SK-N-SH (cell line): ENCODE measurements at regions not wholly inside any gene's neighbourhood (a gene's known extent, or its start where the extent isn't known, plus 50 kb on each side); places are given as distances from the start of the nearest gene placed in this dataset.

Experiments
- CTCF ChIA-PET: fragments of 300-600, 350-600 bp; formaldehyde crosslinking; extraction: SDS; loops from one replicate; lab custom pipeline; 2021; lab: Yijun Ruan, JAX
- POLR2A ChIA-PET: fragments of 350-600 bp; sonication (Branson Sonifier 250); formaldehyde crosslinking; extraction: SDS; loops from one replicate; lab custom pipeline; 2020; ENCODE audit warnings: antibody characterized with exemption, inconsistent platforms; lab: Yijun Ruan, JAX
- DNase-seq: peaks from one replicate; pipeline ENCODE4 v3.0.0; 2012
- H2AFZ ChIP-seq: fragments of 200-600 bp; sonication (generic); 2 replicates; pipeline ENCODE4 v1.8.1; 2016; ENCODE audit warnings: antibody characterized with exemption, mild to moderate bottlenecking, low read depth
- H3F3A ChIP-seq: fragments of 200-600 bp; sonication (generic); replicated peaks from 2 replicates; pipeline ENCODE3; 2016; ENCODE audit warnings: antibody characterized with exemption, mild to moderate bottlenecking; ENCODE audit not compliant: insufficient read depth
- H3K27ac ChIP-seq, 2 experiments: fragments of 200-500 bp in 1 of 2; fragments of 200-600 bp in 1 of 2; sonication (Bioruptor generic) in 1 of 2; sonication (generic), shearing (Covaris generic) in 1 of 2; 2 replicates each; pipeline versions ENCODE4 v1.5.1 to v1.6.1; 2014 to 2016; ENCODE audit warnings: low read depth in 2 of 2, inconsistent platforms in 1 of 2, low read length in 1 of 2, mild to moderate bottlenecking in 1 of 2, mixed read lengths in 1 of 2
- H3K27me3 ChIP-seq: fragments of 200-600 bp; sonication (generic), shearing (Covaris generic); 2 replicates; pipeline ENCODE4 v1.6.1; 2016; ENCODE audit warnings: mixed run types; ENCODE audit not compliant: insufficient read depth
- H3K36me3 ChIP-seq, 2 experiments: fragments of 200-500 bp in 1 of 2; fragments of 200-600 bp in 1 of 2; sonication (Bioruptor generic) in 1 of 2; sonication (generic) in 1 of 2; replicated peaks in 1 of 2; 2 replicates each; pipeline versions ENCODE3 to v1.5.1; 2014 to 2016; ENCODE audit warnings: low read length in 1 of 2, mild to moderate bottlenecking in 1 of 2; ENCODE audit not compliant: insufficient read depth in 2 of 2, control insufficient read depth in 1 of 2
- H3K4me1 ChIP-seq, 2 experiments: fragments of 200-500 bp in 1 of 2; fragments of 200-600 bp in 1 of 2; sonication (Bioruptor generic) in 1 of 2; sonication (generic), shearing (Covaris generic) in 1 of 2; 2 replicates each; pipeline versions ENCODE4 v1.5.1 to v1.6.1; 2014 to 2016; ENCODE audit warnings: low read depth in 1 of 2, low read length in 1 of 2, mixed run types in 1 of 2; ENCODE audit not compliant: insufficient read depth in 2 of 2, control insufficient read depth in 1 of 2
- H3K4me2 ChIP-seq: fragments of 200-600 bp; sonication (generic), shearing (Covaris generic); 2 replicates; pipeline ENCODE4 v1.6.1; 2017; ENCODE audit warnings: mixed run types
- H3K4me3 ChIP-seq, 2 experiments: fragments of 200-500 bp in 1 of 2; fragments of 200-600 bp in 1 of 2; sonication (Bioruptor generic) in 1 of 2; sonication (generic), shearing (Covaris generic) in 1 of 2; 2 replicates each; pipeline versions ENCODE4 v1.5.1 to v1.8.1; 2014 to 2016; ENCODE audit warnings: low read depth in 2 of 2, inconsistent platforms in 1 of 2, low read length in 1 of 2, mild to moderate bottlenecking in 1 of 2, mixed read lengths in 1 of 2, moderate library complexity in 1 of 2
- H3K79me2 ChIP-seq: fragments of 200-600 bp; sonication (generic); 2 replicates; pipeline ENCODE4 v1.8.1; 2017; ENCODE audit warnings: mild to moderate bottlenecking; ENCODE audit not compliant: insufficient read depth
- H3K9ac ChIP-seq: fragments of 200-600 bp; sonication (generic); 2 replicates; pipeline ENCODE4 v1.6.1; 2017; ENCODE audit warnings: mixed run types
- H3K9me2 ChIP-seq: fragments of 200-600 bp; sonication (generic); 2 replicates; pipeline ENCODE4 v1.6.1; 2017; ENCODE audit warnings: mixed run types
- H3K9me3 ChIP-seq: fragments of 200-600 bp; sonication (generic); 2 replicates; pipeline ENCODE4 v1.6.1; 2017; ENCODE audit warnings: mixed run types, mild to moderate bottlenecking, moderate library complexity
- H4K20me1 ChIP-seq: fragments of 200-600 bp; sonication (generic); 2 replicates; pipeline ENCODE4 v1.6.1; 2017; ENCODE audit warnings: mild to moderate bottlenecking, mixed run types; ENCODE audit not compliant: insufficient read depth
- CTCF ChIP-seq: fragments of 200-600 bp; sonication (generic); IDR thresholded peaks from 2 replicates; pipeline ENCODE4 v1.6.1; 2017; ENCODE audit warnings: antibody characterized with exemption, mild to moderate bottlenecking, moderate library complexity
- FOSL2 ChIP-seq: IDR thresholded peaks from 2 replicates; pipeline ENCODE4 v1.4.0; 2012; ENCODE audit warnings: low read depth, mild to moderate bottlenecking, moderate library complexity, borderline replicate concordance
- FOXJ3 ChIP-seq: sonication (generic); formaldehyde crosslinking; IDR thresholded peaks from 2 replicates; pipeline ENCODE4 v1.5.1; 2020; ENCODE audit warnings: mild to moderate bottlenecking, missing genetic modification reagents
- FOXM1 ChIP-seq: IDR thresholded peaks from 2 replicates; pipeline ENCODE4 v1.4.0; 2012; ENCODE audit warnings: low read depth, mild to moderate bottlenecking
- GABPA ChIP-seq: IDR thresholded peaks from 2 replicates; pipeline ENCODE4 v1.4.0; 2012; ENCODE audit warnings: low read depth, mild to moderate bottlenecking
- IRF3 ChIP-seq: fragments of 150-350 bp; IDR thresholded peaks from 2 replicates; pipeline ENCODE4 v1.6.1; 2016; ENCODE audit warnings: mild to moderate bottlenecking, low read depth, low read length
- MEF2A ChIP-seq: IDR thresholded peaks from 2 replicates; pipeline ENCODE4 v1.4.0; 2012; ENCODE audit warnings: low read depth, borderline replicate concordance
- NFIC ChIP-seq: IDR thresholded peaks from 2 replicates; pipeline ENCODE4 v1.4.0; 2012; ENCODE audit warnings: borderline replicate concordance
- NRF1 ChIP-seq: IDR thresholded peaks from 2 replicates; pipeline ENCODE4 v1.6.1; 2012; ENCODE audit warnings: low read depth, mild to moderate bottlenecking, low read length
- RCOR1 ChIP-seq: fragments of 150-350 bp; IDR thresholded peaks from 2 replicates; pipeline ENCODE4 v1.6.1; 2017; ENCODE audit warnings: antibody characterized with exemption, low read length
- REST ChIP-seq: IDR thresholded peaks from 2 replicates; pipeline ENCODE4 v1.6.1; 2012; ENCODE audit warnings: mild to moderate bottlenecking, low read depth, low read length, moderate library complexity
- SIN3A ChIP-seq: IDR thresholded peaks from 2 replicates; pipeline ENCODE4 v1.6.1; 2012; ENCODE audit warnings: low read depth, mild to moderate bottlenecking, low read length, moderate library complexity, borderline replicate concordance
- SMC3 ChIP-seq: IDR thresholded peaks from 2 replicates; pipeline ENCODE4 v1.6.1; 2012; ENCODE audit warnings: low read depth, low read length, improper control_type of control experiment
- YY1 ChIP-seq: IDR thresholded peaks from 2 replicates; pipeline ENCODE4 v1.4.0; 2012; ENCODE audit warnings: low read depth, mild to moderate bottlenecking
- ZBTB33 ChIP-seq: IDR thresholded peaks from 2 replicates; pipeline ENCODE4 v1.4.0; 2012; ENCODE audit warnings: low read depth, borderline replicate concordance
- WGBS: methylation state at CpG from one replicate; pipeline ENCODE4 v1.1.6; 2017; ENCODE audit warnings: low lambda C conversion rate; 5-methylcytosine and 5-hydroxymethylcytosine counted together

GRCh38 chr1:171421413-171422020, 63.8 kb upstream of the PRRC2C start (continued):
- no peak for TF ChIP-seq IRF3
- TF ChIP-seq NFIC = no peak

- Histone ChIP-seq H3K4me1 (peaks cover 0 to 4% of the 10 kb centered on the region in 2 experiments; a peak in 2 of 4 replicates), H4K20me1 (no peaks in the 10 kb centered on the region), H3K36me3 (no peaks in the 10 kb centered on the region), H3K4me2 (no peak overlapping the region), H3K9me2 (no peaks in the 10 kb centered on the region), H3K9ac (no peak overlapping the region), H3K4me3 (no peak overlapping the region), H3K27ac (no peak overlapping the region), H3K9me3 (no peaks in the 10 kb centered on the region), H3K79me2 (no peaks in the 10 kb centered on the region), H2AFZ (peak overlapping the region; percentile 41), H3K27me3 (no peaks in the 10 kb centered on the region), H3F3A (peaks cover 3% of the 10 kb centered on the region)
- no peak for DNase-seq
- no peak for TF ChIP-seq REST
- TF ChIP-seq FOSL2 = no peak
- no peak for TF ChIP-seq ZBTB33
- TF ChIP-seq GABPA = no peak
- no peak for TF ChIP-seq YY1
- no peak for TF ChIP-seq FOXJ3
- no peak for TF ChIP-seq CTCF
- TF ChIP-seq FOXM1 = no peak
- TF ChIP-seq SIN3A = no peak
- TF ChIP-seq MEF2A = no peak
- TF ChIP-seq RCOR1 = no peak
- no peak for TF ChIP-seq SMC3
- TF ChIP-seq NRF1 = no peak
- ChIA-PET POLR2A (no interaction called here), CTCF (no interaction called here)
- WGBS = 35% methylated on average over 5 of the region's 5 CpGs
Observed at GRCh38 chr1:171422511-171422910, 62.8 kb upstream of the PRRC2C start.
